Right kidney (tissue), 1 donor: ENCODE measurements at regions not wholly inside any gene's neighbourhood (a gene's known extent, or its start where the extent isn't known, plus 50 kb on each side); places are given as distances from the start of the nearest gene placed in this dataset.
"Not testable (repeated sequence)": the region's sequence is repeated elsewhere in the genome, so short reads cannot be mapped to it uniquely, and the experiment has no call there.

Source experiments
- DNase-seq: peaks from one replicate; pipeline ENCODE4 v3.0.0-alpha.2; 2016

- no peak for DNase-seq
Observed at GRCh38 chr3:88298189-88298588, 148.4 kb downstream of the C3orf38 start.

DNA sequence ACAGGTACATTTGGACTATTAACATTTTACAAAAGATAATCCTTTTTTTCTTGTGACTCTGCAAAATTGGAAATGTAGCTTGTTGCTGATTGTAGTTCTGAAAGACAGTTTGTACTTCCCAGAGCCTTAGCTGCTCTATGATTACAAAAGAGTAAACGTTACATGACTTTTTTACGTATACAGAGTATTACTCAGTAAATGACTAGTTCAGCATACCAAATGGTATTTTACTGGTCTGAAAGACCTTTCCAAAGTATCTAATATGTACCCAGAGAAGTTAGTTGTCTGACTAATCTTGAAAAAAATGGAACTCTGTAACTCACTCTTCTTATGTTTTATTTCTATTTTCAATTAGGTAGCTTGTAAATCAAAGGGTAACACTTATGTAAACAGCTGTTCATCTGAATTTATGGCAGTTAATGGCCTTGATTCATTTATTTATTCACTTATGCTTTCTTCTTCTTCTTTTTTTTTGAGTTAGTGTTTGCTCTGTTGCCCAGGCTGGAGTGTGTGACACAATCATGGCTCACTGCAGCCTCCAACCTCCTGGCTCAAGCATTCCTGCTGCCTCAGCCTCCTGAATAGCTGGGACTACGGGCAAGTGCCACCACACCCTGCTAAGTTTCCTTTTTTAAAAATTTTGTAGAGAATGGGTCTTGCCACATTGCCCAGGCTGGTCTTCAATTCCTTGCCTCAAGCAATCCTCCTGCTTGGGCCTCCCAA lies 151.7 kb downstream of the C3orf38 start:
- DNase-seq = no peak

- no peak for DNase-seq
Observed at GRCh38 chr3:88301996-88302393, 152.2 kb downstream of the C3orf38 start.

GRCh38 chr3:88303331-88303904 lies 153.7 kb downstream of the C3orf38 start:
- not testable (repeated sequence) for DNase-seq

DNA sequence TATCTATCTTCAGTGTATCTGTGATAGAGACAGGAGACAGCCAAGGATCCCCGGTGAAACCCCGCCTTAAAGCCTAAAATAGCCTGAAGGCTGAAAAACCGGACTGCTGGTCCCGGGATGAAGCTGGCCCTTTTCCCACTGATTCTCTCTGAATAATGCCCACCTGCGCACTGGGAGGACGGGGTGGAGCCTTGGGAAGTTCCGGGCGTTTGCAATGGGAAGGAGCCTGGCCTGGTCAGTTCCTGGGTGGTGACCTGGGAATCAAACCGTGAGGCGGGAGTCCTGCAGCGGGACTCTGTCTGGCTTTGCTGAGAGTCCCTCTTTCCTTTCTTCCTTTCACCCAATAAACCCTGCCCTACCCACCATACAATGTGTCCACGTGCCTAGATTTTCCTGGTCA lies 157.9 kb downstream of the C3orf38 start:
- no peak for DNase-seq

DNA sequence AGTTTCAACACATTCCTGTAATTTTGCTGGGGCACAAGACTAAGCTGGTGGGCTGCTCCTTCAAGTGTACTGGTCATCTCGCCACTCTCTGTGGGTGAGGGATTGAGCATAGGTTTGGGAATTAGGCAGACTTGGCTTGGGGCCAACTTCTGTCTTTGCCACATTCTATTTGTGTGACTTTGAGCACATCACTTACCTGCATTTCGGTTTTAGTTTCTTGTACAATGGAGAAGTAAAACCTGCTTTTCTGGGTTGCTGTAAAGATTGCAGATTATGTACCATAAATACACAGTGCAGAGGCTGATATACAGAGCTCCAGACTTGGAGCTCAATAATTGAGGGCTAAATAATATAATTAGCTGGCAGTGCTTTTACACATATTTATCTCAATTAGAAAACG lies 162.1 kb downstream of the C3orf38 start:
- DNase-seq = no peak

GRCh38 chr3:88312256-88312655 lies 162.5 kb downstream of the C3orf38 start:
- DNase-seq = peak; percentile 10

DNA sequence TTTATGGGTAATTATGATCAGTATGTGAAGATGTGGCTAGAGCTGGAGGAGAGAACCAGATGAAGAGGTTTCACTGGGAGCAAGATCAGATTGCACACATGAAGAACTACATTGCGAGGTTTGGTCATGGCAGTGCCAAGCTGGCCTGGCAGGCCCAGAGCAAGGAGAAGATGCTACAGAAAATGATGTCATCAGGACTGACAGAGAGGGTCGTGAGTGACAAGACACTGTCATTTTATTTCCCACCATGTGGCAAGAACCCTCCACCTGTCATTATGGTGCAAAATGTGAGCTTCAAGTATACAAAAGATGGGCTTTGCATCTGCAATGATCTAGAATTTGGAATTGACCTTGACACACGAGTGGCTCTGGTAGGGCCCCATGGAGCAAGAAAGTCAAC lies 168.3 kb downstream of the C3orf38 start:
- no peak for DNase-seq

GRCh38 chr3:88321363-88322050 lies 171.7 kb downstream of the C3orf38 start:
- DNase-seq = no peak

DNA sequence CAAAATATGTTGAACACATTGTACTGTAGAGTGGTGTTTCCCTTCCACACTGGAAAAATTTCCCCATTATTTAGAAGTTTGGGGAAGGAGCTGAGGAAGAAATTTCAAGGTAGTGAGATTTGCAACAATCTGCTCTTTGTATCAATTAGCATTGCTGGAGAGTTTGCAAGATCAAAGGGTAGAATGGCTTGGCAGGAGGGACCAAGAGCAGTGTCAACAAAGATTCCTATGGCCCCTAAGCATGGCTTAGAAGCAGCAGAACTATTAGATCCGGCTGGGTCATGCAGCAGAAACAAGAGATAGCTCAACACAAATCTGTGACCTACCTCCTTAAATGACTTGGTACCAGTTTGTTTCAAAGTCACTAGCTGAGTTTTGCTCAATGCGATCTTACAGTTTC lies 175.0 kb downstream of the C3orf38 start:
- DNase-seq = no peak

GRCh38 chr3:88334187-88334868 lies 184.6 kb downstream of the C3orf38 start:
- no peak for DNase-seq

DNA sequence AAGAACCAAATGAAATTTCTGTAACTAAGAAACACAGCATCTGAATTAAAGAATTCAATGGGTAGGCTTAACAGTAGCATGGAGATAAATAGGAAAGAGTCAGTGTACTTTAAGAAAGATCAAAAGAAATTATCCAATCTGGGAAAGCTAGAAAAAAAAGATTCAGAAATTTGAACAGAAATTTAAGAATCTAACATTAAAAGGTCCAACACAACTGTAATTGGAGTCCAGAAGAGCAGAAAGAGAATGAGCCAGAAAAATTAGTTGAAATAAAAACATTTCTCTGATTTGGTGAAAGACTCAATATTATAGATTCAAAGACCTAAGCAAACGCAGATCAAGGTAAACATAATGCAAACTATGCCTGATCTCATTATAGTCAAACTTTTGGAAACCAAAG lies 187.1 kb downstream of the C3orf38 start:
- DNase-seq = no peak

GRCh38 chr3:88343264-88343663 lies 193.5 kb downstream of the C3orf38 start:
- no peak for DNase-seq

DNA sequence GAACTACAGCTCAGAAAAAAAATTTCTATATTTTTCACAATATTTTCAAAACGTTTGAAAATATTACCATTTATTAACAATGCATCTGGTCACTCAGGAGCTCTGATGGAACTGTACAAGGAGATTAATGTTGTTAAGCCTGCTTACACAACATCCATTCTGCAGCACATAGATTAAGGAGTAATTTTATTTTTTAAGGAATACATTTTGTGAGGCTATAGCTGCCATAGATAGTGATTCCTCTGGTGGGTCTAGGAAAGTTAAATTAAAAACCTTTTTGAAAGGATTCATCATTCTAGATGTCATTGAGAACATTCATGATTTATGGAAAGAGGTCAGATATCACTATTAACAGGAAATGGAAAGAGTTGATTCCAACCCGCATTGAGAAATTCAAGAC lies 196.9 kb downstream of the C3orf38 start:
- no peak for DNase-seq

DNA sequence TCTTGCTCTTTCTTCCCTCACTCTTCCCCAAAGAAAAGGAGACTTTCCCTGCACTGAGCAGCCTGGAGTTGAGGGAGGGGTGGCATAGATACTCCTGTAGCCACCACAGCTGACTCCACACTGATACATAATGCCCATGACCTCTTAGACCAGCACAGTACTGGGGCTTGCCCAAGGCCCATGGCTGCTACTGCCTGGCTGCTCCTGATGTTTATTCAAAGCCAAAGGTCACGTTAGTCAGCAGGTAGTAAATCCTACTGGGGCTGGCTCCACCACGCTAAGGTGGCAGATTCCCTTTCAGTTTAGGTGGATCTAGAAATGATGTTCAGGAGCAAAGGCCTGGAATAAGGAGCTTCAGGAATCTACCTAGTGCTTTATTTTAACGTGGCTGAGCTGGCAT lies 212.7 kb downstream of the C3orf38 start:
- no peak for DNase-seq

DNA sequence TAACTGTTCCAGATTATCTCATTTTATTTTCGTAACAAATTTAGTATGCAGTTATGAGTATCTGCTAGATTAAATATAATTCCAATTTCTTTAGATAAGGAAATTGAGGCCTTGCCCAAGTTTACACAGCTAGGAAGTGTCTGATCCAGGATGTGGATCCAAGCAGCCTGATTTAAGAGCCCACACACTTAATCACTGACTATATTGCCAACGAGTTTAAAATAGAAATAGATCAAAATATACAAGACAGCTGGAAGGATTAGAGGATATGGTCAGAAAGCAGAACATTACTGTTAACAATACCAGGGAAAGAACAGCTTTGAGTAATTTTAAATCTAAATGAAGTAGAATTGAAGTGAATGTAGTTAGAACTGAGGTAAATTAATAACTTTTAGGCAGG lies 215.2 kb downstream of the C3orf38 start:
- no peak for DNase-seq

DNA sequence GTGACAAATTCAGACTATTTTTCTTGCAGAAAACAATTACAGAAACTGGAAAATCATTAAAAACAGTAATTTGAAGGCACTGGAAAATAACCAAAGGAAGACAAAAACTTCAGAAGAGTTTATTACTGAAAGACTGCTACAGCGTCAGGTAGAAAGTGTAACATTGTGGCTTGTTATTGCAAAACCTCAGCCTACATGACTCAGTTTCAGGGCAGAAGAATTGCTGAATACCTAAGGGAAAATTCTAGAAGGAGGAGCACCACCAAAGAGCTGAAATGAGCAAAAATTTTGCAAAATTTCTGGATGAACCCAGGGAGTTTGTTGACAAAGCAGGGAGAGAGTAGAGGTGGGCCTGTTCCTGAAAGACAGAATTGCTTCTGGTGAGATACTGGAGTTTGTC lies 219.6 kb downstream of the C3orf38 start:
- DNase-seq = no peak

DNA sequence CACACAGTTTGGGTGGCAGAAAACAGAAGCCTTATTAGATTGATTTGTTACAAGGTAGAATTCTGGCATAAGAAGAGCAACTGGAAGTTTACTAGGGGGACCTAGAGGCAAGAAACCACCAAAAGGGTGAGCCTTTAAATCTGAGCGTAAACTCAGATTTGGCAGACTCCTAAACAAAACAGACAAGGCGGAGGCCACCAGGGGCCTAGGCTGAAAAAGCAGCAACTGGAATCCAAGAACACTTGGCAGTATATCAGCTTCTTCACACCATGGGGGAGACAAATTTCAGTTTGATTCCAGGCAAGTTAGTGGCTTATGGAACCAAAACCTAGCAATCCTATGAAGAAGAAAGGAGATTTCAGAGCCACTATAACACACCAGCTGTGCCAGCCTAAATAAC lies 220.0 kb downstream of the C3orf38 start:
- DNase-seq = no peak

GRCh38 chr3:88385090-88385489 lies 235.3 kb downstream of the C3orf38 start:
- no peak for DNase-seq

DNA sequence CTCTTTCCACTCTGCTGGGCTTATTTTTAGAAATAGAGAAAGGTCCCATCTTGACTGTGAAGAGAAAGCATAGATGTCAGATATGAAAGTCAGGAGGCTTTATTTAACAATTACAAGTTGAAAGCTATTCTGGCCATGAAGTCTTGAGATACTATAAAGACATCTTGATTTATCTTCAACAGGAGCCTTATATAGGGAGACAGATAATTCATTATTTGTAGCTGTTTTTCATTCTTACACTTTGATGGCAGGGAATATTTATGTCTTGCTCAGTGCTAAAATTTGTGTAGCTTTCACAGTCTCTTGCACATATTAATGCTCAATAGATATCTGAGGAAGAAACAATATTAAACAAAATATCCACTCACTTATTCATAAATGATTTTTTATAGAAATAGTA lies 248.8 kb downstream of the C3orf38 start:
- no peak for DNase-seq

- DNase-seq = no peak
Observed at GRCh38 chr3:88403319-88403718, 253.6 kb downstream of the C3orf38 start.

- DNase-seq = no peak
Observed at GRCh38 chr3:88408097-88408496, 258.3 kb downstream of the C3orf38 start.

GRCh38 chr3:88408935-88409334 lies 259.2 kb downstream of the C3orf38 start:
- DNase-seq = no peak
